GM12892 (cell line): ENCODE measurements at regions not wholly inside any gene's neighbourhood (a gene's known extent, or its start where the extent isn't known, plus 50 kb on each side); places are given as distances from the start of the nearest gene placed in this dataset.

Experiments used
- POLR2A ChIP-seq: IDR thresholded peaks from 2 replicates; pipeline ENCODE4 v1.6.1; 2011; ENCODE audit warnings: low read depth, low read length, control low read depth
- POLR2AphosphoS5 ChIP-seq: IDR thresholded peaks from 2 replicates; pipeline ENCODE4 v1.6.1; 2011; ENCODE audit warnings: low read depth, low read length, control low read depth
- TAF1 ChIP-seq: IDR thresholded peaks from 2 replicates; pipeline ENCODE4 v1.6.1; 2011; ENCODE audit warnings: low read depth, mild to moderate bottlenecking, control low read depth, low read length, borderline replicate concordance

- TF ChIP-seq POLR2A, result no peak
- TF ChIP-seq POLR2AphosphoS5, result no peak
- TF ChIP-seq TAF1, result no peak
Measured at GRCh38 chr18:67621906-67622305, 105.4 kb upstream of the DSEL start.
